DND-41 (cell line): ENCODE measurements at regions not wholly inside any gene's neighbourhood (a gene's known extent, or its start where the extent isn't known, plus 50 kb on each side); places are given as distances from the start of the nearest gene placed in this dataset.

Experiments
- ATAC-seq: fragments of 200-7000 bp; cut with Tn5 transposase; 3 replicates; pipeline ENCODE4 v1.9.1; 2021; ENCODE audit warnings: low read depth; ENCODE audit not compliant: insufficient read depth
- DNase-seq: peaks from one replicate; pipeline ENCODE4 v3.0.0-alpha.2; 2020
- H2AFZ ChIP-seq: 2 replicates; pipeline ENCODE4 v1.6.0; 2012; ENCODE audit warnings: low read depth, low read length
- H3K27ac ChIP-seq: 2 replicates; pipeline ENCODE4 v1.5.1; 2012; ENCODE audit warnings: low read length, inconsistent platforms
- H3K27me3 ChIP-seq: fragments of 200-600 bp; sonication (generic); 2 replicates; pipeline ENCODE4 v1.6.0; 2012; ENCODE audit warnings: low read length, mild to moderate bottlenecking, inconsistent platforms; ENCODE audit not compliant: insufficient read depth, poor library complexity
- H3K36me3 ChIP-seq: 2 replicates; pipeline ENCODE4 v1.5.1; 2012; ENCODE audit warnings: low read length, inconsistent platforms; ENCODE audit not compliant: insufficient read depth
- H3K4me1 ChIP-seq: 2 replicates; pipeline ENCODE4 v1.5.1; 2012; ENCODE audit warnings: mild to moderate bottlenecking, low read length; ENCODE audit not compliant: insufficient read depth
- H3K4me2 ChIP-seq: 2 replicates; pipeline ENCODE4 v1.6.0; 2012; ENCODE audit warnings: mild to moderate bottlenecking, moderate library complexity, low read length, inconsistent platforms; ENCODE audit not compliant: insufficient read depth
- H3K4me3 ChIP-seq, 2 experiments: fragments of 200-600 bp in 1 of 2; shearing (Covaris generic) in 1 of 2; 2 replicates each; pipeline ENCODE4 v1.5.1; 2012 to 2016; ENCODE audit warnings: inconsistent platforms in 2 of 2, low read length in 2 of 2, mild to moderate bottlenecking in 2 of 2, low read depth in 1 of 2, moderate library complexity in 1 of 2
- H3K79me2 ChIP-seq: 2 replicates; pipeline ENCODE4 v1.6.0; 2012; ENCODE audit warnings: low read length, inconsistent platforms; ENCODE audit not compliant: insufficient read depth
- H3K9ac ChIP-seq: 2 replicates; pipeline ENCODE4 v1.6.0; 2012; ENCODE audit warnings: low read depth, mild to moderate bottlenecking, inconsistent platforms, low read length, moderate library complexity
- H3K9me3 ChIP-seq: 2 replicates; pipeline ENCODE4 v1.5.1; 2012; ENCODE audit warnings: low read length, moderate library complexity, mild to moderate bottlenecking, inconsistent platforms; ENCODE audit not compliant: insufficient read depth, severe bottlenecking
- H4K20me1 ChIP-seq: 2 replicates; pipeline ENCODE4 v1.6.0; 2012; ENCODE audit warnings: low read length; ENCODE audit not compliant: insufficient read depth
- EZH2 ChIP-seq: IDR thresholded peaks from 3 replicates; pipeline ENCODE4 v1.6.1; 2012; ENCODE audit warnings: borderline replicate concordance, low read depth, mild to moderate bottlenecking, moderate library complexity, low read length, inconsistent platforms; ENCODE audit not compliant: severe bottlenecking
- TF ChIP-seq, protein P1 (sequence below): IDR thresholded peaks from 2 replicates; pipeline ENCODE4 v1.5.1; 2012; ENCODE audit warnings: borderline replicate concordance, low read length, moderate library complexity, mild to moderate bottlenecking; ENCODE audit not compliant: poor library complexity, severe bottlenecking; ENCODE audit errors: extremely low read depth

DNA sequence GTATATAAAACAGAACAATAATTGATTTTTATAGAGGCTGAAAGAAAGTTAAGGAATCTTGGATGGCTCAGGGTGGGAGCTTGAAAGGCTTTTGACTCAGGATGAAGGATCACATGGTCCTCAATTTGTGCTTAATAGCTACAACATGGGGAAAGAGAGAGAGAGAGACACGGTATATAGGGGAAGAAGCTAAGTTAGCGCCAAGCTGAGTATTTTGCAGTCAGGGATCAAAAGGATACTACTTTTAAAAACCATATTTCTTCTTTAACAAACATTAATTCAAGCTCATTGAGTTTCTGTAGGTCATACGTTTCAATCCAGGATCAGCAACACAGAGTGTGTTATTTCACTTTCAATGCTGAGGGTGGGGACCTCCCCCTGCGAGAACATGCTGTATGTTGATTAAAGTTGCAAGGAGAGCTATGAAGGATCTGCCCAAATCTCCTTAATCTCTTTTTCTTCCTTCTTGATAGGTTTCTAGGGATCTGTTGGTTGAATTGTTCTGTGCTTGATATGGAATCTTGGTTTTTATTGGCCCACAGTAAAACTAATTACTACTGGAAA, 133.1 kb upstream of the NUDT4 start:
- H2AFZ ChIP-seq: no peak overlapping the region

DNA sequence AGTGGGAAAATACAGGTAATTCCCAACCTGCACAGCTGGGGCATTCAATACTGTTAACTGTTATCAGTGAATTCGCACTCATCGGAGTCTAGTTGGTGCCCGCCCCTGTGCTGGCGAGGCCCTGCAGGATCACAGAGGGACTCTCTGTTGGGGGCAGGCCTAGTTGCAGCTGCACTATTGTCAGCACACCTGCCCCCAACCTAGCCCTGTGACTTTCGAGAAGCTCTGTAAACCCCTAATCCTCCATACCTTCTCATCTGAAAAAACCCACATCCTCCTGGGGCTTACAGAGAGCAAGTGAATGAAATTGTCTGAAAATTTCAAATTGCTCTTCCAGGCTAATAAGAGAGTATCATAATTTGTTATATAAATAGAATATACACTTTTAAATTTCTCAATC, 132.2 kb upstream of the NUDT4 start:
- Histone ChIP-seq H3K27me3 (no peaks in the 10 kb centered on the region), H3K79me2 (no peaks in the 10 kb centered on the region), H3K27ac (peak overlapping the region; percentile 85), H2AFZ (no peak overlapping the region), H3K36me3 (no peaks in the 10 kb centered on the region), H3K4me3 (0 out of 4 replicates have a peak overlapping the region, but pooled peaks of 1 of the 2 experiments have one; percentile 19), H3K4me2 (peak overlapping the region; percentile 51), H4K20me1 (no peaks in the 10 kb centered on the region), H3K4me1 (peaks cover 48% of the 10 kb centered on the region), H3K9ac (peak overlapping the region; percentile 30), H3K9me3 (no peaks in the 10 kb centered on the region)
- DNase-seq: peak; percentile 93
- TF ChIP-seq, protein P1, sequence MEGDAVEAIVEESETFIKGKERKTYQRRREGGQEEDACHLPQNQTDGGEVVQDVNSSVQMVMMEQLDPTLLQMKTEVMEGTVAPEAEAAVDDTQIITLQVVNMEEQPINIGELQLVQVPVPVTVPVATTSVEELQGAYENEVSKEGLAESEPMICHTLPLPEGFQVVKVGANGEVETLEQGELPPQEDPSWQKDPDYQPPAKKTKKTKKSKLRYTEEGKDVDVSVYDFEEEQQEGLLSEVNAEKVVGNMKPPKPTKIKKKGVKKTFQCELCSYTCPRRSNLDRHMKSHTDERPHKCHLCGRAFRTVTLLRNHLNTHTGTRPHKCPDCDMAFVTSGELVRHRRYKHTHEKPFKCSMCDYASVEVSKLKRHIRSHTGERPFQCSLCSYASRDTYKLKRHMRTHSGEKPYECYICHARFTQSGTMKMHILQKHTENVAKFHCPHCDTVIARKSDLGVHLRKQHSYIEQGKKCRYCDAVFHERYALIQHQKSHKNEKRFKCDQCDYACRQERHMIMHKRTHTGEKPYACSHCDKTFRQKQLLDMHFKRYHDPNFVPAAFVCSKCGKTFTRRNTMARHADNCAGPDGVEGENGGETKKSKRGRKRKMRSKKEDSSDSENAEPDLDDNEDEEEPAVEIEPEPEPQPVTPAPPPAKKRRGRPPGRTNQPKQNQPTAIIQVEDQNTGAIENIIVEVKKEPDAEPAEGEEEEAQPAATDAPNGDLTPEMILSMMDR: peak; percentile 17
- no peak for TF ChIP-seq EZH2
- peak; percentile 99 for ATAC-seq

More for the DNA sequence above, 133.1 kb upstream of the NUDT4 start:
- Histone ChIP-seq H3K9ac (no peak overlapping the region), H3K4me1 (peaks cover 47% of the 10 kb centered on the region), H3K9me3 (peaks cover 2% of the 10 kb centered on the region), H3K27me3 (no peaks in the 10 kb centered on the region), H3K36me3 (no peaks in the 10 kb centered on the region), H3K4me3 (no peak overlapping the region), H3K27ac (peak overlapping the region; percentile 85), H3K4me2 (peak overlapping the region; percentile 51; the same call in 1 of the 2 replicates), H4K20me1 (no peaks in the 10 kb centered on the region), H3K79me2 (no peaks in the 10 kb centered on the region)
- ATAC-seq: no peak
- no peak for TF ChIP-seq EZH2
- TF ChIP-seq, protein P1: peak; percentile 7
- no peak for DNase-seq

DNA sequence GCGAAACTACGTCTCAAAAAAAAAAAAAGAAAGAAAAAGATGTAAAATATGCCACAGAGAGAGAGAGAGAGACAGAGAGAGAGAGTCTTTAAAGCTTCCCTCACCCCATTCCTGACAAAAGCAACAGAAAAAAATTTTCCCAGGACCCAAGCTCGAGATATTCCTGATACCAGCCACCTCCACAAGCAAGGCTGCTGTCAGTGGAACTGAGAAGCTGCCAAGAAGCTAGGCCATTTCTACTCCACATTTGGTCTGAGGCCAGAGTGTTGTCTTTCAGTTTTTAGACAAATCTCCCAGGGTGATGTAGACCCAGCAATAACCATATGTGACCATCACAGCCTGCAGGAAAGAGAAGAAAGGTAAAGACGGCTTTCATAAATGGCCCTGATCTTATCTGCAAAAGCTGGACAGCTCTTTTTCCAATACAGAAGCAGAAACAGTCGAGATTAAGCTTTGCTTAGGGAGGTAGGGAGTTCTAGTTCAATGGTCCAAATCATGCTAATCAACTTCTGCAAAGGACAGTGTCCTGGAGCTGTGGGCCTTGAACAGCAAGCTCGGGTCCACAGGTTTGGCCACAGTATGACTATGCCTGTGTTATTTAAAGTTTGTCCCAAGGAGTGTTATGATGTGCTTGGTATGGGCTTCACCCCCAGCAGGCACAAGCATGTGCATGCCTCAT, 130.3 kb upstream of the NUDT4 start:
- TF ChIP-seq, protein P1: no peak
- TF ChIP-seq EZH2: no peak
- H3K36me3 ChIP-seq: no peaks in the 10 kb centered on the region
- H3K27ac ChIP-seq: peak overlapping the region; percentile 39; the same call in 1 of the 2 replicates
- H3K4me1 ChIP-seq: peaks cover 48% of the 10 kb centered on the region
- no peaks in the 10 kb centered on the region for H3K79me2 ChIP-seq
- H3K27me3 ChIP-seq: no peaks in the 10 kb centered on the region
- DNase-seq (no peak), ATAC-seq (no peak)
- no peak overlapping the region for H3K4me3 ChIP-seq
- no peak overlapping the region for H3K9ac ChIP-seq
- no peaks in the 10 kb centered on the region for H3K9me3 ChIP-seq
- 0 out of 2 replicates have a peak overlapping the region, but pooled peaks have one; percentile 14 for H2AFZ ChIP-seq
- no peaks in the 10 kb centered on the region for H4K20me1 ChIP-seq
- no peak overlapping the region for H3K4me2 ChIP-seq
